Osteocyte (in vitro differentiated cells): ENCODE measurements at regions not wholly inside any gene's neighbourhood (a gene's known extent, or its start where the extent isn't known, plus 50 kb on each side); places are given as distances from the start of the nearest gene placed in this dataset.

Experiments
- DNase-seq: peaks from one replicate; pipeline ENCODE4 v3.0.0; 2021; ENCODE audit warnings: mixed read lengths; ENCODE audit not compliant: unreplicated experiment; ENCODE audit errors: extremely low spot score
- H3K27ac Mint-ChIP-seq: one replicate; pipeline ENCODE4 v1.8.0; 2021; ENCODE audit warnings: mild to moderate bottlenecking, mixed read lengths; ENCODE audit not compliant: unreplicated experiment
- H3K27me3 Mint-ChIP-seq: one replicate; pipeline ENCODE4 v1.8.0; 2021; ENCODE audit warnings: mixed read lengths; ENCODE audit not compliant: unreplicated experiment
- H3K36me3 Mint-ChIP-seq: one replicate; pipeline ENCODE4 v1.8.0; 2021; ENCODE audit warnings: mixed read lengths; ENCODE audit not compliant: unreplicated experiment
- H3K4me1 Mint-ChIP-seq: one replicate; pipeline ENCODE4 v1.8.0; 2021; ENCODE audit warnings: mixed read lengths; ENCODE audit not compliant: unreplicated experiment
- H3K4me3 Mint-ChIP-seq: one replicate; pipeline ENCODE4 v1.8.0; 2021; ENCODE audit warnings: mild to moderate bottlenecking, moderate library complexity, mixed read lengths; ENCODE audit not compliant: unreplicated experiment
- H3K9me3 Mint-ChIP-seq: one replicate; pipeline ENCODE4 v1.8.0; 2021; ENCODE audit warnings: mixed read lengths; ENCODE audit not compliant: unreplicated experiment
- TF ChIP-seq, protein P1 (sequence below): fragments of 200-600 bp; sonication (generic); IDR thresholded peaks from 2 replicates; pipeline ENCODE4 v1.5.0; 2021; ENCODE audit warnings: antibody characterized with exemption, mild to moderate bottlenecking, moderate library complexity

DNA sequence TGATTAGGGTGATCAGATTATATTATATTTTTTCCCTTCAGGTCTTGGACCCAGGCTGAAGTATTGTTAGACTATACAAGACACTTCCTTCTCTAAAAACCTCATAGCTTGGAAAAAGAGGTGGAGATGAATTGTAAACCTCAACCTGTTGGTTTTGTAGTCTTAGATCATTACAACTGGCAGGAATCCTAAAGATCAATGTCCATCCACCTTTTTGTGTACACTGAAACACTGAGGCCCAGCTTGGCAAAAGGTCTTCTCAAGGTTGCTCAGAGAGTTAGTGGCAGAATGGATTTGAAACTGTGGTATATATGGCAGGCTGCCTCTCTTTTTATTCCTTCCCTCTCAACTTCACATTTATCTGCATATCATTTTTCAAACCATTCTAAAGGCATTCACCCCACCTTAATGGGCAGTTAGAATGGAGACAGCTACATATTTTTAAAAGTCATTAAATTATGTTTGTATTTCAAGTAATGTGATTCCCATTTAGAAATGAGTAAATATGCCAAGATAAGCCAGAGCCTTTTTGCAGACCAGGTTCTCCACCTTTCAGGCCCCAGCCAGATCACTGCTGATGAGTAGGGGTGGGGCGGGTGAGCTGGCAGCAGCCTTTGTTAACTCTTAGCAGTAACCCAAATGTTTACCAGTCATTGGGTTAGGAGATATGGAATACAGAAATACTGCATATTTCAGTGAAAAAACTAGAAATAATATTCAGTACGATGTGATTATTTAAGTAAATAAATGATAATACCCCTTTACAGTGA is 243.2 kb upstream of the F9 start:
- Mint-ChIP-seq H3K4me1 (no peaks in the 10 kb centered on the region), H3K27ac (no peak overlapping the region), H3K36me3 (no peaks in the 10 kb centered on the region), H3K27me3 (no peaks in the 10 kb centered on the region), H3K4me3 (no peak overlapping the region), H3K9me3 (peaks cover 23% of the 10 kb centered on the region)
- DNase-seq = no peak
- TF ChIP-seq, protein P1, sequence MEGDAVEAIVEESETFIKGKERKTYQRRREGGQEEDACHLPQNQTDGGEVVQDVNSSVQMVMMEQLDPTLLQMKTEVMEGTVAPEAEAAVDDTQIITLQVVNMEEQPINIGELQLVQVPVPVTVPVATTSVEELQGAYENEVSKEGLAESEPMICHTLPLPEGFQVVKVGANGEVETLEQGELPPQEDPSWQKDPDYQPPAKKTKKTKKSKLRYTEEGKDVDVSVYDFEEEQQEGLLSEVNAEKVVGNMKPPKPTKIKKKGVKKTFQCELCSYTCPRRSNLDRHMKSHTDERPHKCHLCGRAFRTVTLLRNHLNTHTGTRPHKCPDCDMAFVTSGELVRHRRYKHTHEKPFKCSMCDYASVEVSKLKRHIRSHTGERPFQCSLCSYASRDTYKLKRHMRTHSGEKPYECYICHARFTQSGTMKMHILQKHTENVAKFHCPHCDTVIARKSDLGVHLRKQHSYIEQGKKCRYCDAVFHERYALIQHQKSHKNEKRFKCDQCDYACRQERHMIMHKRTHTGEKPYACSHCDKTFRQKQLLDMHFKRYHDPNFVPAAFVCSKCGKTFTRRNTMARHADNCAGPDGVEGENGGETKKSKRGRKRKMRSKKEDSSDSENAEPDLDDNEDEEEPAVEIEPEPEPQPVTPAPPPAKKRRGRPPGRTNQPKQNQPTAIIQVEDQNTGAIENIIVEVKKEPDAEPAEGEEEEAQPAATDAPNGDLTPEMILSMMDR = no peak

DNA sequence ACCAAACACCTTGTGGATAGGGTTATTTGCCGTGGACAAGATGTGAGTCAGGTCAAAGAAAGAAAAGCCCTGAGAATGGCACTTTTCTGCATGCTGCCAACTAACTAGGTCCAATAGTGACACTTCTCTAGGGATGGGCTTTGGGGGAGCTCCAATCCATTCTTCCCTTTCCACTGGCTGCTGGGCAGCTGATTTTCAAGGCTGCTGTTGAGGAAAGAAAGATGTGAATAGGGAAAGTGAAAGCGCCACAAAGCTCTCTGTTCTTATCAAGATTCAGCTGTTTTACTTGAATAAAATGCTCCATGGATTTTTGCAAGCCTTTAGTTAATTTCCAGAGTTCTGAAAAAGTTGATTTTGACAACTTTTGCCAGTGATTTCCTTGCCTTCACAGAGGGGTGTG is 244.2 kb upstream of the F9 start:
- DNase-seq = no peak
- no peaks in the 10 kb centered on the region for H3K4me1 Mint-ChIP-seq
- H3K36me3 Mint-ChIP-seq = no peaks in the 10 kb centered on the region
- H3K27me3 Mint-ChIP-seq = no peaks in the 10 kb centered on the region
- no peak overlapping the region for H3K4me3 Mint-ChIP-seq
- H3K27ac Mint-ChIP-seq = no peak overlapping the region
- H3K9me3 Mint-ChIP-seq = peaks cover 25% of the 10 kb centered on the region
- TF ChIP-seq, protein P1 = no peak

DNA sequence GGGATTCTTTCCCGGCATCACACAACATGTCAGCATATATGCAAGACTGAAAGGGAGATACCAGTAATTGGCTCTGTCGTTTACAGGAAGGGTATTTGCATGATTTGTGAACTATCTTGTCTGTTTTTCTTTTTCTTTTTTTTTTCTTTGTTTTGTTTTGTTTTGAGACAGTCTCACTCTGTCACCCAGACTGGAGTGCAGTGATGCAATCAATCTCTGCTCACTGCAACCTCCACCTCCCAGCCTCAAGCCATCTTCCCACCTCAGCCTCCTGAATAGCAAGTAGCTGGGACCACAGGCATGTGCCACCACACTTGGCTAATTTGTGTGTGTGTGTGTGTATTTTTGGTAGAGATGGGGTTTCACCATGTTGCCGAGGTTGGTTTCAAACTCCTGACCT is 262.7 kb upstream of the F9 start:
- no peak for DNase-seq
- H3K36me3 Mint-ChIP-seq = no peaks in the 10 kb centered on the region
- H3K4me1 Mint-ChIP-seq = no peaks in the 10 kb centered on the region
- peaks cover 15% of the 10 kb centered on the region for H3K9me3 Mint-ChIP-seq
- no peak overlapping the region for H3K27ac Mint-ChIP-seq
- H3K4me3 Mint-ChIP-seq = no peak overlapping the region
- TF ChIP-seq, protein P1 = no peak
- no peaks in the 10 kb centered on the region for H3K27me3 Mint-ChIP-seq

DNA sequence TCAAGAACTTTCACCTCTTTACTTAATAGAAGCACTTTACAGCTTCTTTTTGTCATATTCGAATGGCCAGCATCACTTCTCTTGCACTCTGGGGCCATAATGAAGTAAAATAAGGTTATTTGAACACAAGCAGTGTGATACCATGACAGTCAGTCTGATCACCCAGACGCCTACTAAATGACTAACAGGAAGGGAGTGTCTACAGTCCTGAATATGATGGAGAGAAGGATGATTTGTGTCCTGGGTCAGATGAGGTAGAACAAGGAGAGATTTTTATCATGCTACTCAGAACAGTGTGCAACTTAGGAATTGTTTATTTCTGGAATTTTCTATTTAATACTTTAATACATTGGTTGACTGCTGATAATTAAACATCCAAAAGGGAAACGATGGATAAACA is 284.2 kb upstream of the F9 start:
- H3K4me3 Mint-ChIP-seq = no peak overlapping the region
- DNase-seq = no peak
- H3K27me3 Mint-ChIP-seq = no peaks in the 10 kb centered on the region
- no peak overlapping the region for H3K27ac Mint-ChIP-seq
- no peaks in the 10 kb centered on the region for H3K36me3 Mint-ChIP-seq
- no peaks in the 10 kb centered on the region for H3K4me1 Mint-ChIP-seq
- TF ChIP-seq, protein P1 = no peak
- peaks cover 43% of the 10 kb centered on the region for H3K9me3 Mint-ChIP-seq

DNA sequence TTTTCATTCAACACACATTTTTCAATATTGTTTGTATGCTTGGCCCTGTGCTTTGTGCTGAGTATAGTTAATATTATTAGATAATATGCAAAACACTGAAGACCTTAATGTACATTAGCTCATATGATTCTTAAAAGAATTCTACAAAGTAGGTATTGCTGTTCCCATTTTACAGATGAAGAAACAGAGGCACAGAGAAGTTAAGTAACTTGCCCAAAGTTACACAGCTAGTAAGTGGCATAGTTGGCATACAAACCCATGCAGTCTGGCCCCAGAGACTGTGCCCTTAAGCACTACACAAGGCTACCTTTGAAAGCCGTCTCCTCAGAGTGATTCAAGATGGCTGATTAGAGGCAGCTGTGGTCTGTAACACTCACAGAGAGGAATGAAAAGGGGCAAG is 293.4 kb upstream of the F9 start:
- DNase-seq = no peak
- Mint-ChIP-seq H3K27me3 (no peaks in the 10 kb centered on the region), H3K4me3 (no peak overlapping the region), H3K36me3 (no peaks in the 10 kb centered on the region), H3K9me3 (peaks cover 44% of the 10 kb centered on the region), H3K4me1 (no peaks in the 10 kb centered on the region), H3K27ac (no peak overlapping the region)
- TF ChIP-seq, protein P1 = no peak
